SU-DHL-6 (cell line): ENCODE measurements at regions not wholly inside any gene's neighbourhood (a gene's known extent, or its start where the extent isn't known, plus 50 kb on each side); places are given as distances from the start of the nearest gene placed in this dataset.

Experiments
- H2AFZ ChIP-seq: fragments of 200-600 bp; sonication (generic); 2 replicates; pipeline ENCODE4 v1.6.1; 2014; ENCODE audit warnings: low read depth, mild to moderate bottlenecking, moderate library complexity, mixed read lengths, antibody characterized with exemption, low read length; ENCODE audit not compliant: severe bottlenecking
- H3F3A ChIP-seq: fragments of 200-600 bp; shearing (Covaris generic); 2 replicates; pipeline ENCODE4 v1.6.0; 2016; ENCODE audit warnings: antibody characterized with exemption, mild to moderate bottlenecking; ENCODE audit not compliant: insufficient read depth
- H3K27ac ChIP-seq: fragments of 200-600 bp; sonication (generic); 2 replicates; pipeline ENCODE4 v1.5.1; 2016; ENCODE audit warnings: low read depth, mild to moderate bottlenecking, low read length, moderate library complexity, mixed read lengths
- H3K27me3 ChIP-seq: fragments of 200-600 bp; sonication (generic), shearing (Covaris generic); 2 replicates; pipeline ENCODE4 v1.6.0; 2014; ENCODE audit warnings: mild to moderate bottlenecking, low read length
- H3K36me3 ChIP-seq: fragments of 200-600 bp; sonication (generic); 2 replicates; pipeline ENCODE4 v1.6.1; 2014; ENCODE audit warnings: mild to moderate bottlenecking, low read length, mixed read lengths
- H3K4me2 ChIP-seq: fragments of 300-600, 200-600 bp; shearing (Covaris generic), sonication (generic); 2 replicates; pipeline ENCODE4 v1.6.0; 2014; ENCODE audit warnings: low read length, low read depth, mild to moderate bottlenecking; ENCODE audit not compliant: poor library complexity, severe bottlenecking
- H3K4me3 ChIP-seq: fragments of 200-600 bp; sonication (generic); 2 replicates; pipeline ENCODE4 v1.5.1; 2014; ENCODE audit warnings: antibody characterized with exemption, low read length, mild to moderate bottlenecking, mixed read lengths; ENCODE audit not compliant: insufficient read depth, poor library complexity, severe bottlenecking
- H3K79me2 ChIP-seq: fragments of 200-600 bp; sonication (generic); 2 replicates; pipeline ENCODE4 v1.6.1; 2014; ENCODE audit warnings: mild to moderate bottlenecking, low read length, moderate library complexity; ENCODE audit not compliant: insufficient read depth
- H3K9ac ChIP-seq: fragments of 200-600 bp; sonication (generic); 2 replicates; pipeline ENCODE4 v1.7.0; 2014; ENCODE audit warnings: mild to moderate bottlenecking, low read length
- H3K9me2 ChIP-seq: fragments of 200-600 bp; sonication (generic); replicated peaks from 2 replicates; pipeline ENCODE4 v1.6.1; 2014; ENCODE audit warnings: low read length; ENCODE audit not compliant: insufficient read depth
- H3K9me3 ChIP-seq: fragments of 200-600 bp; sonication (generic); 2 replicates; pipeline ENCODE4 v1.6.1; 2014; ENCODE audit warnings: low read length, mixed read lengths; ENCODE audit not compliant: insufficient read depth
- H4K20me1 ChIP-seq: fragments of 200-600 bp; sonication (generic); 2 replicates; pipeline ENCODE4 v1.6.1; 2014; ENCODE audit warnings: low read depth, mild to moderate bottlenecking, antibody characterized with exemption, low read length, moderate library complexity, mixed read lengths
- EZH2phosphoT487 ChIP-seq: fragments of 200-600 bp; sonication (generic), shearing (Covaris generic); conservative IDR thresholded peaks from 2 replicates; pipeline ENCODE4 v1.6.1; 2018; ENCODE audit warnings: mild to moderate bottlenecking, antibody characterized with exemption, low read length, moderate library complexity, mixed read lengths
- TF ChIP-seq, protein P1 (sequence below): fragments of 200-600 bp; sonication (generic); IDR thresholded peaks from one replicate; pipeline ENCODE4 v1.5.1; 2017; ENCODE audit warnings: antibody characterized with exemption, mild to moderate bottlenecking, low read length, moderate library complexity; ENCODE audit not compliant: insufficient read depth, poor library complexity, severe bottlenecking

DNA sequence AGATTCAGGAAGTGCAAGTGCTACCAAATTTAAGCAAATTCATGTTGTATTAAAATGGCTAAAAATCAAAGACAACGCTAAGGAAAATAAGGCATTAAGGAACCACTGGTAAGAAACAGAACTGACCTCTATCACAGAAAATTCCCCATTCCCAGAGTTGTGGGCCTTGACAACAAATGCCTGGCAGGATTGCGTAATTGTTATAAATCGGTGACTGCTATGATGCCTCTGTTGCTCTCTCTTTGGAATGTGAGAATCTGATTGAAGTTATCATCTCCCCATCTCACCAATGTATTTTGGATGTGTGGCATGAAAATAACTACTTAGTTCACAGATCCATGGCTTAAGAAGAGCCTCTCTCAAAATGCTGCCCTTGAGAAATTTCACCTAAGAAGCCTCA, 257.3 kb downstream of the OGFRL1 start:
- no peak overlapping the region for H3K27ac ChIP-seq
- H3K4me3 ChIP-seq: no peak overlapping the region
- TF ChIP-seq, protein P1, sequence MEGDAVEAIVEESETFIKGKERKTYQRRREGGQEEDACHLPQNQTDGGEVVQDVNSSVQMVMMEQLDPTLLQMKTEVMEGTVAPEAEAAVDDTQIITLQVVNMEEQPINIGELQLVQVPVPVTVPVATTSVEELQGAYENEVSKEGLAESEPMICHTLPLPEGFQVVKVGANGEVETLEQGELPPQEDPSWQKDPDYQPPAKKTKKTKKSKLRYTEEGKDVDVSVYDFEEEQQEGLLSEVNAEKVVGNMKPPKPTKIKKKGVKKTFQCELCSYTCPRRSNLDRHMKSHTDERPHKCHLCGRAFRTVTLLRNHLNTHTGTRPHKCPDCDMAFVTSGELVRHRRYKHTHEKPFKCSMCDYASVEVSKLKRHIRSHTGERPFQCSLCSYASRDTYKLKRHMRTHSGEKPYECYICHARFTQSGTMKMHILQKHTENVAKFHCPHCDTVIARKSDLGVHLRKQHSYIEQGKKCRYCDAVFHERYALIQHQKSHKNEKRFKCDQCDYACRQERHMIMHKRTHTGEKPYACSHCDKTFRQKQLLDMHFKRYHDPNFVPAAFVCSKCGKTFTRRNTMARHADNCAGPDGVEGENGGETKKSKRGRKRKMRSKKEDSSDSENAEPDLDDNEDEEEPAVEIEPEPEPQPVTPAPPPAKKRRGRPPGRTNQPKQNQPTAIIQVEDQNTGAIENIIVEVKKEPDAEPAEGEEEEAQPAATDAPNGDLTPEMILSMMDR: no peak
- TF ChIP-seq EZH2phosphoT487: no peak
- no peak overlapping the region for H3K4me2 ChIP-seq
- H3F3A ChIP-seq: no peaks in the 10 kb centered on the region
- no peak overlapping the region for H3K9ac ChIP-seq
- no peaks in the 10 kb centered on the region for H3K9me2 ChIP-seq
- H3K36me3 ChIP-seq: no peaks in the 10 kb centered on the region
- no peaks in the 10 kb centered on the region for H4K20me1 ChIP-seq
- no peaks in the 10 kb centered on the region for H3K27me3 ChIP-seq
- H2AFZ ChIP-seq: no peak overlapping the region
- H3K79me2 ChIP-seq: no peaks in the 10 kb centered on the region
- no peaks in the 10 kb centered on the region for H3K9me3 ChIP-seq

DNA sequence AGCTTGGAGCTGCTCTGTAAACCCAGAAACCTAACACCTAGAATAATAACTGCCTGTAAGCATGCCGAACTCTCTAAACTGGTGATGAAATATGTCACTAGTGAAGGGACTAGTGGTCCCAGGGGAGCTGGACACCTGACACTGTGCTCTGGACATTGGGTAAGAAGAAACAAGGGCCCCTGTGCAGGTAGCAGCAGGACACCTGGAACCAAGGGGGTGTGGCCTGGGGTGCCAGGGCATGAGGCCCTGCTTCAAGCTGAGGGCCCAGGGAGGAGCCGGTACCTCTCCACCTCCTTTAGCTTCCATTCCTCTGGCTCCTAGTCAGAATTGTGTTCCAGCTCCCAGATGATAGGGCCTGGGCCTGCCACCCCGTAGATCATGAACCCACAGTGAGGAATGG, 263.2 kb downstream of the OGFRL1 start:
- H3K4me3 ChIP-seq: no peak overlapping the region
- no peaks in the 10 kb centered on the region for H3K36me3 ChIP-seq
- H3K9me2 ChIP-seq: no peaks in the 10 kb centered on the region
- H3K79me2 ChIP-seq: no peaks in the 10 kb centered on the region
- no peak overlapping the region for H3K9ac ChIP-seq
- TF ChIP-seq, protein P1: no peak
- TF ChIP-seq EZH2phosphoT487: no peak
- no peaks in the 10 kb centered on the region for H3F3A ChIP-seq
- no peak overlapping the region for H3K27ac ChIP-seq
- no peaks in the 10 kb centered on the region for H4K20me1 ChIP-seq
- no peaks in the 10 kb centered on the region for H3K27me3 ChIP-seq
- no peak overlapping the region for H2AFZ ChIP-seq
- H3K4me2 ChIP-seq: no peak overlapping the region
- H3K9me3 ChIP-seq: 0 out of 2 replicates have a peak, but pooled peaks cover 4% of the 10 kb centered on the region

DNA sequence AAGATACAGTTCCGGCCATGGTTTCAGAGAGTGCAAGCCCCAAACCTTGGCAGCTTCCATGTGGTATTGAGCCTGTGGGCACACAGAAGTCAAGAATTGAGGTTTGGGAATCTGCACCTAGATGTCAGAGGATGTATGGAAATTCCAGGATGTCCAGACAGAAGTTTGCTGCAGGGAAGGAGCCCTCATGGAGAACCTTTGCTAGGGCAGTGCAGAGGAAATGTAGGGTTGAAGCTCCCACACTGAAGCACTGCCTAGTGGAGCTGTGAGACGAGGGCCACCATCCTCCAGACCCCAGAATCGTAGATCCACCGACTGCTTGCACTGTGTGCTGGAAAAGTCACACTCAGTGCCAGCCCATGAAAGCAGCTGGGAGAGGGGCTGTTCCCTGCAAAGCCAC, 267.5 kb downstream of the OGFRL1 start:
- Histone ChIP-seq H3K36me3 (no peaks in the 10 kb centered on the region), H3K27ac (no peak overlapping the region), H3K79me2 (no peaks in the 10 kb centered on the region), H3K4me3 (no peak overlapping the region), H4K20me1 (no peaks in the 10 kb centered on the region), H3K9ac (no peak overlapping the region), H3K9me3 (0 out of 2 replicates have a peak, but pooled peaks cover 4% of the 10 kb centered on the region), H3K9me2 (no peaks in the 10 kb centered on the region), H3K4me2 (no peak overlapping the region), H3K27me3 (no peaks in the 10 kb centered on the region), H3F3A (no peaks in the 10 kb centered on the region), H2AFZ (no peak overlapping the region)
- TF ChIP-seq EZH2phosphoT487: no peak
- TF ChIP-seq, protein P1: no peak

DNA sequence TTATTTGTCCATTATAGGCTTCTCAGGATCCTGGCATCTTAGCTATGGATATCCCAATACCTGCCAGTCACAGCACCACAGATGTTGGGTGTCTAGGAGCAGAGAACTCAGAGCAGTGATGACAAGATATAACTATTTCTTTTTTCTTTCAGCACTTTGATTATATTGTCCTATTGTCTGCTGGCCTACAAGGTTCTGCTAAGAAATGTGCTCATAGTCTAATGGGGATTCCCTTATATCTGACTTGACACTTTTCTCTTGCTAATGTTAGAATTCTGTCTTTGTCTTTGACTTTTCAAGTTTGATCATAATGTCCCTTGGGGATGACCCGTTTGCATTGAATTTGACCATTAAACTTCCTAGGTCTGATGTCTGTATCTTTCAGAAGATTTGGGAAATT, 270.4 kb downstream of the OGFRL1 start:
- H3K27me3 ChIP-seq: no peaks in the 10 kb centered on the region
- no peaks in the 10 kb centered on the region for H3K79me2 ChIP-seq
- H3K9me3 ChIP-seq: 0 out of 2 replicates have a peak, but pooled peaks cover 4% of the 10 kb centered on the region
- H4K20me1 ChIP-seq: no peaks in the 10 kb centered on the region
- H3K9ac ChIP-seq: no peak overlapping the region
- no peaks in the 10 kb centered on the region for H3K9me2 ChIP-seq
- H3K4me3 ChIP-seq: no peak overlapping the region
- H3F3A ChIP-seq: no peaks in the 10 kb centered on the region
- no peaks in the 10 kb centered on the region for H3K36me3 ChIP-seq
- TF ChIP-seq EZH2phosphoT487: no peak
- TF ChIP-seq, protein P1: no peak
- H3K4me2 ChIP-seq: no peak overlapping the region
- H3K27ac ChIP-seq: no peak overlapping the region
- no peak overlapping the region for H2AFZ ChIP-seq
